Trophoblast cell (in vitro differentiated cells and primary cell): ENCODE measurements at regions not wholly inside any gene's neighbourhood (a gene's known extent, or its start where the extent isn't known, plus 50 kb on each side); places are given as distances from the start of the nearest gene placed in this dataset.
"Not testable (repeated sequence)": the region's sequence is repeated elsewhere in the genome, so short reads cannot be mapped to it uniquely, and the experiment has no call there.

Experiments used
- DNase-seq, 2 donors: peaks; one replicate each; pipeline ENCODE4 v3.0.0-alpha.2; 2016
- H2AFZ ChIP-seq: 2 replicates; pipeline ENCODE4 v1.6.1; 2013; ENCODE audit warnings: low read length, moderate library complexity, mild to moderate bottlenecking; ENCODE audit not compliant: insufficient read depth, poor library complexity
- H2AK5ac ChIP-seq: 2 replicates; pipeline ENCODE4 v1.6.1; 2013; ENCODE audit warnings: mild to moderate bottlenecking, low read length
- H2BK120ac ChIP-seq: 2 replicates; pipeline ENCODE4 v1.6.1; 2013; ENCODE audit warnings: low read length, mild to moderate bottlenecking, moderate library complexity; ENCODE audit not compliant: insufficient read depth, poor library complexity
- H2BK12ac ChIP-seq: 2 replicates; pipeline ENCODE4 v1.6.1; 2013; ENCODE audit warnings: mild to moderate bottlenecking, low read length, moderate library complexity
- H2BK5ac ChIP-seq: 2 replicates; pipeline ENCODE4 v1.6.1; 2013; ENCODE audit warnings: low read length, low read depth, moderate library complexity, mild to moderate bottlenecking; ENCODE audit not compliant: poor library complexity
- H3K14ac ChIP-seq: 2 replicates; pipeline ENCODE4 v1.6.1; 2013; ENCODE audit warnings: mild to moderate bottlenecking, low read length
- H3K18ac ChIP-seq: 2 replicates; pipeline ENCODE4 v1.6.1; 2013; ENCODE audit warnings: mild to moderate bottlenecking, low read length
- H3K23ac ChIP-seq: 2 replicates; pipeline ENCODE4 v1.6.1; 2013; ENCODE audit warnings: low read length
- H3K27ac ChIP-seq: 2 replicates; pipeline ENCODE4 v1.5.1; 2013; ENCODE audit warnings: low read depth, mild to moderate bottlenecking, inconsistent platforms, low read length, moderate library complexity
- H3K27me3 ChIP-seq: 2 replicates; pipeline ENCODE4 v1.6.1; 2013; ENCODE audit warnings: inconsistent platforms, mild to moderate bottlenecking, low read length, moderate library complexity; ENCODE audit not compliant: insufficient read depth
- H3K36me3 ChIP-seq, 2 experiments: 1 replicate in 1 of 2; 2 replicates in 1 of 2; pipeline ENCODE4 v1.6.1; 2013; ENCODE audit warnings: low read length in 2 of 2, mild to moderate bottlenecking in 2 of 2, moderate library complexity in 1 of 2; ENCODE audit not compliant: insufficient read depth in 2 of 2, control insufficient read depth in 1 of 2
- H3K4ac ChIP-seq: 2 replicates; pipeline ENCODE4 v1.6.1; 2013; ENCODE audit warnings: low read depth, mild to moderate bottlenecking, low read length, moderate library complexity
- H3K4me1 ChIP-seq, 2 experiments: 1 replicate in 1 of 2; 2 replicates in 1 of 2; pipeline ENCODE4 v1.6.1; 2013; ENCODE audit warnings: low read length in 2 of 2, mild to moderate bottlenecking in 2 of 2, moderate library complexity in 1 of 2; ENCODE audit not compliant: insufficient read depth in 2 of 2, control insufficient read depth in 1 of 2
- H3K4me2 ChIP-seq: 2 replicates; pipeline ENCODE4 v1.6.1; 2013; ENCODE audit warnings: inconsistent platforms, mild to moderate bottlenecking, low read length, moderate library complexity
- H3K4me3 ChIP-seq: 2 replicates; pipeline ENCODE4 v1.5.1; 2013; ENCODE audit warnings: mild to moderate bottlenecking, low read depth, low read length, inconsistent platforms
- H3K79me1 ChIP-seq: one replicate; pipeline ENCODE4 v1.6.1; 2013; ENCODE audit warnings: low read length
- H3K79me2 ChIP-seq: 2 replicates; pipeline ENCODE4 v1.6.1; 2013; ENCODE audit warnings: low read length, mild to moderate bottlenecking; ENCODE audit not compliant: control insufficient read depth, insufficient read depth, poor library complexity
- H3K9ac ChIP-seq: 2 replicates; pipeline ENCODE4 v1.6.1; 2013; ENCODE audit warnings: mild to moderate bottlenecking, low read length
- H3K9me3 ChIP-seq: 2 replicates; pipeline ENCODE4 v1.6.1; 2013; ENCODE audit warnings: low read depth, mild to moderate bottlenecking, control low read depth, inconsistent platforms, low read length; ENCODE audit not compliant: insufficient read depth
- H4K12ac ChIP-seq: 2 replicates; pipeline ENCODE4 v1.6.1; 2013; ENCODE audit warnings: low read depth, mild to moderate bottlenecking, low read length, moderate library complexity
- H4K8ac ChIP-seq: 2 replicates; pipeline ENCODE4 v1.6.1; 2013; ENCODE audit warnings: low read depth, mild to moderate bottlenecking, low read length, moderate library complexity
- H4K91ac ChIP-seq: one replicate; pipeline ENCODE4 v1.6.1; 2013; ENCODE audit warnings: low read depth, mild to moderate bottlenecking, low read length, moderate library complexity
- WGBS: extraction: QIAGEN DNeasy Blood & Tissue Kit; methylation state at CpG from one replicate; pipeline ENCODE4 v1.1.7; 2013; ENCODE audit warnings: missing lambda C conversion rate; ENCODE audit not compliant: insufficient read length, insufficient coverage; ENCODE audit errors: extremely low coverage; 5-methylcytosine and 5-hydroxymethylcytosine counted together

DNA sequence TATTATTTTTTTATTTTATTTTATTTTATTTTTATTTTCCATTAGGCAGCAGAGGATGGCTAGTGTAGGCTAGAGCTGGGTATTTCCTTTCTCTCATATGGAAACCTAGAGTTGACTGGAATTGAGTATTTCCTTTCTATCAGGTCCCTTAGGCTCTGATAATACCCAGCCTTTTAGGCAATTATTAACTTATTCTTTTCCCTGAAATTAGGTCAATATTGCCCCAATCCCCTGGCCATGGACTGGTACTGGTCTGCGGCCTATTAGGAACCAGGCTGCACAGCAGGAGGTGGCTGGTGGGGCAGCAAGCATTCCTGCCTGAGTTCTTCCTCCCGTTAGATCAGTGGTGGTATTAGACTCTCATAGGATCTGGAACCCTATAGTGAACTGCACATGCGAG, 632.2 kb downstream of the TENT5A start:
- no peaks in the 10 kb centered on the region for H3K79me2 ChIP-seq
- H2BK12ac ChIP-seq = no peak overlapping the region
- H3K4me1 ChIP-seq = no peaks in the 10 kb centered on the region
- H3K79me1 ChIP-seq = no peaks in the 10 kb centered on the region
- no peak overlapping the region for H2BK120ac ChIP-seq
- no peak overlapping the region for H3K4me2 ChIP-seq
- no peak for DNase-seq
- H2BK5ac ChIP-seq = no peak overlapping the region
- no peak overlapping the region for H4K12ac ChIP-seq
- no peak overlapping the region for H3K4ac ChIP-seq
- no peak overlapping the region for H4K91ac ChIP-seq
- H2AK5ac ChIP-seq = no peak overlapping the region
- no peak overlapping the region for H3K23ac ChIP-seq
- H3K36me3 ChIP-seq = no peaks in the 10 kb centered on the region
- no peak overlapping the region for H3K18ac ChIP-seq
- H3K27ac ChIP-seq = no peak overlapping the region
- no peak overlapping the region for H3K4me3 ChIP-seq
- H3K27me3 ChIP-seq = no peaks in the 10 kb centered on the region
- H3K9ac ChIP-seq = no peak overlapping the region
- H3K14ac ChIP-seq = no peak overlapping the region
- no peak overlapping the region for H4K8ac ChIP-seq
- WGBS = no CpG with 5 or more reads among the region's 3 CpGs
- peaks cover 4% of the 10 kb centered on the region for H3K9me3 ChIP-seq
- no peak overlapping the region for H2AFZ ChIP-seq

DNA sequence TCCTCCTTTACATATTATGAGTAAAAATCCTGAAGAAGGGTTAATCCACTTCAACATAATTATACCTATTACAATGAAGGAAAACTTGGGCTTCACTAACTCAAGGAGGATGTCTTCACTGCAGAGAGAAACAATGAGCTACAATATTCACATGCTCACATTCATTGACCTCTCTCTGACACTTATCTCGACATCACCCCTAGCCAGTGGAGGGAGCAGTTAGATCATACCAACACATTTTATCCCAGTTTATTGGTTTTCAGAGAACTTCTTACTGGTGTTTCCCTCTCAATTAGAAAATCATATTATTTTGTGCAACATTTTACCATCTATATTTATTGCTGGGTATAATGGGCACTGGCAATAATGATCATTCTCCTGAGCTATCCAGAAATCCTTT, 646.5 kb downstream of the TENT5A start:
- Histone ChIP-seq H3K4me1 (no peaks in the 10 kb centered on the region), H3K79me1 (no peaks in the 10 kb centered on the region), H4K91ac (no peak overlapping the region), H2BK120ac (no peak overlapping the region), H2BK5ac (no peak overlapping the region), H3K27me3 (no peaks in the 10 kb centered on the region), H3K79me2 (no peaks in the 10 kb centered on the region), H3K18ac (no peak overlapping the region), H3K4me3 (no peak overlapping the region), H3K27ac (no peak overlapping the region), H2AK5ac (no peak overlapping the region), H3K14ac (no peak overlapping the region), H3K9me3 (no peaks in the 10 kb centered on the region), H2AFZ (no peak overlapping the region), H4K12ac (no peak overlapping the region), H3K9ac (no peak overlapping the region), H3K23ac (no peak overlapping the region), H4K8ac (no peak overlapping the region), H3K4ac (no peak overlapping the region), H3K4me2 (no peak overlapping the region), H2BK12ac (no peak overlapping the region), H3K36me3 (no peaks in the 10 kb centered on the region)
- WGBS = no CpG with 5 or more reads among the region's 1 CpG
- DNase-seq = no peak

DNA sequence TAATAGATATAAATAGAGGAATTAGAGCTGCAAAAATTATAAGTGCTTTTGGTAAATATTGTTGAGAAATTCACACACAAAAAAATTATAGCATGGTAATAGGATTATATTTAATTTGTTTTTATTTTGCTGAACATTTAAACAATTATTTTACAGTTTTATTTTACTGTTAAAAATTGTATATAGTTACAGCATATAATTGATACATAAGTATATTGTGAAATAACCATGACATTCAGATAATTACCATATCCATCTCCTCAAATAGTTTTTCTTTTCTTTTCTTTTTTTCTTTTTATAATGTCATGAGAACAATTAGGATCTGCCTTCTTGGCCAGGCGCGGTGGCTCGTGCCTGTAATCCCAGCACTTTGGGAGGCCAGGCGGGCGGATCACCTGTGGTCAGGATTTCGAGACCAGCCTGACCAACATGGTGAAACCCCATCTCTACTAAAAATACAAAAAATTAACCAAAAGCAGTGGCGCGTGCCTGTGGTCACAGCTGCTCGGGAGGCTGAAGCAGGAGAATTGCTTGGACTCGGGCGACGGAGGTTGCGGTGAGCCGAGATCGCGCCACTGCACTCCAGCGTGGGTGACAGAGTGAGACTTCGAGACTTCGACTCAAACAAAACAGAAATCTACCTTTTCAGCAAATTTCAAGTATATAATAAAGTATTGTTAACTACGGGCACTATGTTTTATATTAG, 654.2 kb downstream of the TENT5A start:
- H4K91ac ChIP-seq = no peak overlapping the region
- H3K4ac ChIP-seq = no peak overlapping the region
- H3K4me1 ChIP-seq = no peaks in the 10 kb centered on the region
- no peak overlapping the region for H3K27ac ChIP-seq
- H3K79me1 ChIP-seq = no peaks in the 10 kb centered on the region
- no peak for DNase-seq
- no peak overlapping the region for H3K14ac ChIP-seq
- no peak overlapping the region for H3K23ac ChIP-seq
- H2BK120ac ChIP-seq = no peak overlapping the region
- no peak overlapping the region for H2BK12ac ChIP-seq
- H4K8ac ChIP-seq = no peak overlapping the region
- no peak overlapping the region for H3K4me3 ChIP-seq
- no peak overlapping the region for H3K9ac ChIP-seq
- H3K4me2 ChIP-seq = no peak overlapping the region
- no peak overlapping the region for H2AFZ ChIP-seq
- no peak overlapping the region for H3K18ac ChIP-seq
- H2AK5ac ChIP-seq = no peak overlapping the region
- H3K36me3 ChIP-seq = no peaks in the 10 kb centered on the region
- H3K9me3 ChIP-seq = no peaks in the 10 kb centered on the region
- no CpG with 5 or more reads among the region's 20 CpGs for WGBS
- no peak overlapping the region for H2BK5ac ChIP-seq
- no peaks in the 10 kb centered on the region for H3K79me2 ChIP-seq
- no peaks in the 10 kb centered on the region for H3K27me3 ChIP-seq
- no peak overlapping the region for H4K12ac ChIP-seq

DNA sequence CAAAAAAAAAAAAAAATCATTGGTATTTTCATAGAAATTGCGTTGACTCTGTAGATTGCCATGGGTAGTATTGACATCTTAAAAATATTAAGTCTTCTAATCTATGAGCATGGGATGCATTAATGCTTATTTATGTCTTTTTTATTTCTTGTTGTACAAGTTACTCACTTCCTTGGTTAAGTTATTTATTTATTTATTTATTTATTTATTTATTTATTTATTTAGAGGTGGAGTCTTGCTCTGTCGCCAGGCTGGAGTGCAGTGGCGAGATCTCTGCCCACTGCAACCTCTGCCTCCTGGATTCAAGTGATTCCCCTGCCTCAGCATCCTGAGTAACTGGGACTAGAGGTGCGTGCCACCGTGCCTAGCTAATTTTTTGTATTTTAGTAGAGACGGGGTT, 656.0 kb downstream of the TENT5A start:
- H3K9ac ChIP-seq, H3K23ac ChIP-seq, H3K18ac ChIP-seq, H3K14ac ChIP-seq, H3K27ac ChIP-seq, DNase-seq, H4K12ac ChIP-seq, H3K9me3 ChIP-seq, H3K4me3 ChIP-seq, H2BK120ac ChIP-seq, H4K8ac ChIP-seq, H2BK12ac ChIP-seq, H3K4ac ChIP-seq, H3K36me3 ChIP-seq, H2AFZ ChIP-seq, H2BK5ac ChIP-seq, H3K27me3 ChIP-seq, H3K4me2 ChIP-seq, H3K4me1 ChIP-seq, H2AK5ac ChIP-seq, H3K79me2 ChIP-seq, H4K91ac ChIP-seq, H3K79me1 ChIP-seq: not testable (repeated sequence)
- no CpG with 5 or more reads among the region's 6 CpGs for WGBS
